GM12865 (cell line): ENCODE measurements at regions not wholly inside any gene's neighbourhood (a gene's known extent, or its start where the extent isn't known, plus 50 kb on each side); places are given as distances from the start of the nearest gene placed in this dataset.

Experiments used
- DNase-seq: peaks from one replicate; pipeline ENCODE4 v3.0.0; 2010; ENCODE audit warnings: low read depth
- H3K4me3 ChIP-seq: 2 replicates; pipeline ENCODE4 v1.5.1; 2011; ENCODE audit warnings: mild to moderate bottlenecking, low read depth, low read length, control low read depth
- TF ChIP-seq, protein P1 (sequence below): IDR thresholded peaks from 2 replicates; pipeline ENCODE4 v1.5.1; 2011; ENCODE audit warnings: low read length, control low read depth, low read depth, inconsistent platforms; ENCODE audit not compliant: insufficient read depth; ENCODE audit errors: missing control alignments

DNA sequence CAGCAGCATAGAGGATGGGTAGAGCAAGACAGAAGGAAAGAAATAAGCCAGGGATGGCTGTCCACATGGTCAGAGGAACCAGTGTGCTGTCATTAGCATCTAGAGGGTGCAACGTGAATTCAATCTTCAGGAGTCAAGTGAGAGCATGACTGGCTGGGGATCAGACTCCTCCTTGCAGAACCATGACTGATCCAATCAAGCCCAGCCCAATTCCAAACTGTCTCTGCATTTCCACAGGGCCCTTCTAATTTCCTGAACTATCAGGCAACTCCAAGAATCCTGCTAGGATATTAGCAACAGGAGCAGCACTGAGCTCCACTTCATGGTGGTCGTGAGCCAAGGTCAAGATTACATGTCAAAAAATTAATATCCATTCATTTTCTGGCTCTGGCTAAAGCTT is 166.8 kb upstream of the CAMK1G start:
- TF ChIP-seq, protein P1, sequence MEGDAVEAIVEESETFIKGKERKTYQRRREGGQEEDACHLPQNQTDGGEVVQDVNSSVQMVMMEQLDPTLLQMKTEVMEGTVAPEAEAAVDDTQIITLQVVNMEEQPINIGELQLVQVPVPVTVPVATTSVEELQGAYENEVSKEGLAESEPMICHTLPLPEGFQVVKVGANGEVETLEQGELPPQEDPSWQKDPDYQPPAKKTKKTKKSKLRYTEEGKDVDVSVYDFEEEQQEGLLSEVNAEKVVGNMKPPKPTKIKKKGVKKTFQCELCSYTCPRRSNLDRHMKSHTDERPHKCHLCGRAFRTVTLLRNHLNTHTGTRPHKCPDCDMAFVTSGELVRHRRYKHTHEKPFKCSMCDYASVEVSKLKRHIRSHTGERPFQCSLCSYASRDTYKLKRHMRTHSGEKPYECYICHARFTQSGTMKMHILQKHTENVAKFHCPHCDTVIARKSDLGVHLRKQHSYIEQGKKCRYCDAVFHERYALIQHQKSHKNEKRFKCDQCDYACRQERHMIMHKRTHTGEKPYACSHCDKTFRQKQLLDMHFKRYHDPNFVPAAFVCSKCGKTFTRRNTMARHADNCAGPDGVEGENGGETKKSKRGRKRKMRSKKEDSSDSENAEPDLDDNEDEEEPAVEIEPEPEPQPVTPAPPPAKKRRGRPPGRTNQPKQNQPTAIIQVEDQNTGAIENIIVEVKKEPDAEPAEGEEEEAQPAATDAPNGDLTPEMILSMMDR = no peak
- H3K4me3 ChIP-seq = no peak overlapping the region
- DNase-seq = no peak

- no peak overlapping the region for H3K4me3 ChIP-seq
- DNase-seq = no peak
- TF ChIP-seq, protein P1 = no peak
Measured at GRCh38 chr1:209417761-209418160, 165.8 kb upstream of the CAMK1G start.

DNA sequence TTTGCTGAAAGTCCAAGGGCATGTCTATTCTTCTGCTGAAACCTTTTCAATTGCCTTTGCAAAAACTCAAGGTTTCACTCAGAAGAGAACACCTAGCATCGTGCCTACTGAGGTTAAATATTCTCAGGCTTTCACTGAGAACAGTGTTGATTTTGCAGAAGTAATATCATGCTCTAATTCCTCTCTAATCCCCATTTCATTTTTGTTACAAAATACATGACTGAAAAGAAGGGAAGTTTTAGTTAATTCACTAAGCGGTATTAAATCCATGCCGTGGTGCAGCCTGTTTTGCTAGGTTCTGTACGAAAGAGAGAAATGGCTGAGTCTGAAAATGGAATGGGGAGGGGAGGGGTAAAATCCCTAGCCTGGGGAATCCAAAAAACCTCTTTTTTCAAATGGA is 163.2 kb upstream of the CAMK1G start:
- TF ChIP-seq, protein P1 = no peak
- H3K4me3 ChIP-seq = no peak overlapping the region
- DNase-seq = no peak

DNA sequence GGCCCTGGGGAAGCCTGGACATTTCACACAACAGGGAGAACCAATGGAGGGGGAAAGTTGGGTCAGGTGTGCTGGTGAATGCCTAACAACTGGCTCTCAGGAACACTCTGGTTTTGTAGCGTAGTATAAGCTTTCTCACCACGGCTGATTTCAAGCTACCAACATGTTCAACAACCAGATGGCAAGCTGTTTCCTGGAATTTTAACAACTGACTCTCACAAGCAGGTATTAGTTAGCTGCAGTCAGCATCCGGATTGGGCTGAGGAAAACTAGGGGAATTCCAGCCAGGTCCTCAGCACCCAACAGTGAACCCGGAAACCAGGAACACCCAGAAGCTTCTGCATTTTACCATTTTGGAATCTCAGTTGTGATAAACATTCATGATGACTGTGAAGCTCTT is 162.3 kb upstream of the CAMK1G start:
- TF ChIP-seq, protein P1 = no peak
- peak; percentile 33 for DNase-seq
- no peak overlapping the region for H3K4me3 ChIP-seq

DNA sequence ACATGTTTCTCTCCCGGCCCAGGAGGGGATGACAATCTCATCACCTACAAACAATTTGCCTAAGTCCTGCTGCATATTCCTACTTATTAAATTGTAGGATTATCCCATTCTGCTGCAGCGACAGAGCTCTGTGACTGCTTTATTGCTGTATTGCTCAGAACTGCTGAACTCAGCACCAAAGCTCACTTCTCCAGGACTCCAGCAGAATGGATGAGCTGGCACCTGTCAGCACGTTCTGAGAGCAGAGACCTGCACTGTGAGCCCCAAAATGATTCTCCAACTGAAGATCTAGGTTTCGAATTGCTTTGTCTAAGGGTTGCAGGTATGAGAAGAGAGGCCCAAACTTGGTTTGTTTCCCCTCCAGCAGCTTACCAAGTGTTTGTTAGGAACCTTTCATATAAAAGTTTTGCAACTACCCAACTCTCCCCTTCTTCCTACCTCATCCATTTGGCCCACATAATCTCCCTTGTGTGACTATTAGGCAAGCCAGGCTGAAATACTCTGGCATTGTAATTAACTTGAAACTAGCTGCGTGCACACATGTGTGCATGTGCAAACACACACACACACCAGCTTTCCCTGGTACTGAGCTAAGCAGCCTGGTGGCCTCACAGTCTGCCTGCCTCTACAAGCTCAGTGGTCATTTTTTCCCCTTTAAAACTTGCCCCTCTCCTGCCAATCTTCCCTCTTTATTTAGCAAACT is 161.4 kb upstream of the CAMK1G start:
- no peak overlapping the region for H3K4me3 ChIP-seq
- no peak for DNase-seq

DNA sequence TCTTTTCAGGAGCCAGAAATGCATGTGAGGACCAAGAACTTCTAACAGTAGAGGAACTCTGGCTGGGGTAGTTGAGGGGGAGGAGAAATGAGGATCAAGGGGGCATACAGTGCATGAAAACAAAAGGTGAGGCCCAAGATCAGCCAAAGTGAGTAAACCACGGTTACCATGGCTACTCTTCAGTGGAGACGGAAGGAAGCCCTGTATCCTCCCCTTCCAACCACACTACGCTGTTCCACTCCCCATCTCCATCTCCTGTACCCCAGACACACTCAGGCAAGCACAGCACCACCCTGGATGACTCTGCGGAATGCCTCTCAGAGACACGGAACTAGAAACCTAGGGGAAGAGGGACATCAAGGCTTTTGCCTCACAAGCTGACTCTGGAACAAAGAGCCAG is 157.6 kb upstream of the CAMK1G start:
- no peak overlapping the region for H3K4me3 ChIP-seq
- TF ChIP-seq, protein P1 = no peak
- DNase-seq = no peak

More for the DNA sequence above, 161.4 kb upstream of the CAMK1G start:
- TF ChIP-seq, protein P1 = no peak

DNA sequence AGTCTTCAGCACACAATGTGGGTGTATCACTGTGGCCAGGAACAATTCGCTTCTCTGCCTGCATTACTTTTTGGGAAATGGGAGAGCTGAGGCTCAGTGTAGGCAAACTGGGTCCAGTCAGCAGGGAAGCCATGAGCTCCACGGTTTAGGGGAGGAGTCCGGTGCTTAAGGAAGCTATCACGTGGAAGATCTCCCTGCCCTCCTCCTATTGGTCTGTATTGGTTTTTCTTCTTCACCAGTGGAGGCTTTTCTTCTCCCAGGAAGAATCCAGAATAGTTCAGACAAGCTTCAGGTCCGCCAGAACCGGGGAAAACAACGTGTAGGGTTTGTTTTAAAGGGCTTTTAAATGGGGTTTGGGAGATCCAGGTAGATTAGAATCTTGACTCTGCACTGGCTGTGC is 156.2 kb upstream of the CAMK1G start:
- no peak for DNase-seq
- TF ChIP-seq, protein P1 = no peak
- no peak overlapping the region for H3K4me3 ChIP-seq
